Epithelial cell of proximal tubule (primary cell): ENCODE measurements at regions not wholly inside any gene's neighbourhood (a gene's known extent, or its start where the extent isn't known, plus 50 kb on each side); places are given as distances from the start of the nearest gene placed in this dataset.

Experiments
- DNase-seq: peaks from one replicate; pipeline ENCODE4 v3.0.0-alpha.2; 2011; ENCODE audit warnings: low read depth
- H3K4me3 ChIP-seq: 2 replicates; pipeline ENCODE4 v1.5.1; 2011; ENCODE audit warnings: low read depth, mild to moderate bottlenecking, low read length
- TF ChIP-seq, protein P1 (sequence below): conservative IDR thresholded peaks from 2 replicates; pipeline ENCODE4 v1.5.1; 2012; ENCODE audit warnings: low read depth, mild to moderate bottlenecking, low read length

DNA sequence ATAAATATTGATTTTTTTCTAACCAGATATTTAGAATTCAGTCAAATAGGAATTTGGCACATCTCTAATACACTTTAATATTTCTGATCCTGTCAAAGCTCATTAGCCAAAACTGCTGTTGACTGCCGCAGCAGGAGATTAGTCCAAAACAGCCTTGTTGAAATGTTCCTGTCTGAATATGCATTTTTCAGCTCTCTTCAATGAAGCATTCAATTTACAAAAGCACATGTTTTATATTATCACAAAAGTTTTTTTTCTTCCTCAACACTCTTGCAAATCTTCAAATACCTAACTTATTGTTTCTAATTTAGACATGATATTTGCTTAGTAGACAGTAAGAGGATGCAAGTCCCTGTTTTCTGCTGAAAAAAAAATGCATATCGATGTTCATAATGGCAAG lies 140.9 kb downstream of the SPATA18 start:
- H3K4me3 ChIP-seq = no peak overlapping the region
- TF ChIP-seq, protein P1, sequence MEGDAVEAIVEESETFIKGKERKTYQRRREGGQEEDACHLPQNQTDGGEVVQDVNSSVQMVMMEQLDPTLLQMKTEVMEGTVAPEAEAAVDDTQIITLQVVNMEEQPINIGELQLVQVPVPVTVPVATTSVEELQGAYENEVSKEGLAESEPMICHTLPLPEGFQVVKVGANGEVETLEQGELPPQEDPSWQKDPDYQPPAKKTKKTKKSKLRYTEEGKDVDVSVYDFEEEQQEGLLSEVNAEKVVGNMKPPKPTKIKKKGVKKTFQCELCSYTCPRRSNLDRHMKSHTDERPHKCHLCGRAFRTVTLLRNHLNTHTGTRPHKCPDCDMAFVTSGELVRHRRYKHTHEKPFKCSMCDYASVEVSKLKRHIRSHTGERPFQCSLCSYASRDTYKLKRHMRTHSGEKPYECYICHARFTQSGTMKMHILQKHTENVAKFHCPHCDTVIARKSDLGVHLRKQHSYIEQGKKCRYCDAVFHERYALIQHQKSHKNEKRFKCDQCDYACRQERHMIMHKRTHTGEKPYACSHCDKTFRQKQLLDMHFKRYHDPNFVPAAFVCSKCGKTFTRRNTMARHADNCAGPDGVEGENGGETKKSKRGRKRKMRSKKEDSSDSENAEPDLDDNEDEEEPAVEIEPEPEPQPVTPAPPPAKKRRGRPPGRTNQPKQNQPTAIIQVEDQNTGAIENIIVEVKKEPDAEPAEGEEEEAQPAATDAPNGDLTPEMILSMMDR = no peak
- no peak for DNase-seq

DNA sequence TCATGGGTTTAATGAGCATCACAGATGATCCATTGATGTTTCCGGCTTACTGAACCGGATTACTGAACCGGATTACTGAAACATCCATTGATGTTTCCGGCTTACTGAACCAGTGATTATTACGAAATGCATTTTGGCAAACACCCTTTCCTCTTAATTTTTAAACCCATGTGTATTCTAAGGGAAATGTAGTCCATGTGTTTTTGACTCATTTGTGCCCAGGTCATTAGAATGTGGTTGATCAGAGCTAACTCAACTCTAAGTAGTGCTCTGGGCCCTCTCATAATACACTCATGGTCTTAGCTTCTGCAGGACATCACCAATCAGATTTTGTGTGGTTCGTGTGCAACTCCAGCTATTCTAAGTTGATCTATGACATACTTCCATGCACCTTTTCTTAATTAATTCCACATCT lies 141.6 kb downstream of the SPATA18 start:
- TF ChIP-seq, protein P1 = no peak
- peak; percentile 99 for DNase-seq
- no peak overlapping the region for H3K4me3 ChIP-seq

DNA sequence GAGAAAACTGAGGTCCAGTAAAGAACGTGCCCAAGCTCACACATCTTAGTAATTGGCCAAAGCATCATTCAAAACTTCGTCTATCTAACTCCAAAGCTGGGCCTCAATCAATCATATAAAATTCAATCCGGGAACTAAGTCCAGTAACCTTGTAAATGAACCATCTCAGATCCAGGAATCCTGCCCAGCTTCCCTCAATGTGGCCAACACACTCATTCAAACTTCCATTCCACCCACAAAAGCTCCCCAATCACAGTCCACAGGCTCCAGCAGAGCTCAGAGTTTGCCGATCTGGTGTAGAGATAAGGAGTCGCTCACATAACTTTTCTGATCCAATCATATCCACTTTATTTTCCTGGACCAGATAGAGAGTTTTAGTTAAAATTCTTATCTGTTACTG lies 144.8 kb downstream of the SPATA18 start:
- DNase-seq = no peak
- no peak overlapping the region for H3K4me3 ChIP-seq
- TF ChIP-seq, protein P1 = no peak

DNA sequence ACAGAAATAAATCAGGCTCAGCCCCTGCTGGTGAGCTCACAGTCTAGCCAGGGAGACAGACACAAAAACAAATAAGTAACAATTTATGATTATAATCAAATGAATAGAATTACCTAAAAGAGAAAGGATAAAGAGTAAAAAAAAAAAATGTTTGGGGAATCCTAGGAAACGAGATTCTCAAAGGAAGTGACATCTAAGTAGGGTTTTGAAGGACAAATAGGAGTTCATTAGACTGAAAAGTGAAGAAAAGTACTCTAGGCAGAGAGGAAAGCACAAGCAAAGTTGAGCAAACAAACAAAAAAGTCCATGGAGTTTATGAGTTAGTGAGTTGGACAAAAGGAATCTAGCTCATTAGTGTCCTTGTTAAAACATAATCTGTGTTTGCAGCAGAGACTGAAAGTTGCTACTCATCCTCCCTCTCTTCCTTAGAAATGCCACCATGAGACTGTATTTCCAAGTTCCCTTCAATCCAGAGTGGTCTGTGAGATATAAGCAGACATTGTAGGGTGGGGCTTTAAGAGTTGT lies 145.6 kb downstream of the SPATA18 start:
- no peak overlapping the region for H3K4me3 ChIP-seq
- no peak for DNase-seq
- TF ChIP-seq, protein P1 = no peak

DNA sequence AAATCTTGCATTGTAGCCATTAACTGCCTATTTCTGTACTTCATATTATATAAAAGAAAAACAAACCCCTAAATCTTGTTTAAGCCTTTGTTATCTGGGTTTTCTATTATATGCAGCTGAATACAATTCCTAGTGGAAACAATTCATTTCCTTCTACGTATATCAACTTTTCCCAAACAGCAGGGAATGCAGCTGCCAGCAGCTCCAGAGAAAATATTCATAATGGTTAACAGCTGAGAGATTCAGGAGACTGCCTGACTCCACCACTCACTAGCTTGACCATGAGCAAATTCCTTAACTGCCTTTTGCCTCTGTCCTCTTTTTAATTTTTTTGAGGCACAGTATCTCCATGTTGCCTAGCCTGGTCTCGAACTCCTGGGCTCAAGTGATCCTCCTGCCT lies 146.2 kb downstream of the SPATA18 start:
- no peak overlapping the region for H3K4me3 ChIP-seq
- TF ChIP-seq, protein P1 = no peak
- DNase-seq = no peak

DNA sequence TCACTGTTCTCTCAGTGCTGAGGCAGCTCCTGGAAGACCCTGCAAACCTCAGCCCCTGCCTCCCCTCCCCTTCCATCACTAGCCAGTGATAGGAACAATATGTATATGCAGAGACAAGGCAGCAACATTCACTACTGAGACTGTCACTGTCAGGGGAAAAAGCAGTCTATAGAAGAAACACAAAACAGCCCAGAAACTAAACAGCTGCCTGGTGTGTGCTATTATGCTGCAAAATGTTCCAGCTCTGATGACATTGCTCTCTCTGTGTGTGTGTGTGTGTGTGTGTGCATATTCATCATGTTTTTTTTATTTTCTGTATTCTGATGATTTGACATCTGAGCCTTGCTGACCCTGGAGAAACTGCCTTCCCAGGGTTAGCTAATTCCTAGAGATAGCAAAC lies 147.2 kb downstream of the SPATA18 start:
- no peak overlapping the region for H3K4me3 ChIP-seq
- no peak for DNase-seq
- TF ChIP-seq, protein P1 = no peak

DNA sequence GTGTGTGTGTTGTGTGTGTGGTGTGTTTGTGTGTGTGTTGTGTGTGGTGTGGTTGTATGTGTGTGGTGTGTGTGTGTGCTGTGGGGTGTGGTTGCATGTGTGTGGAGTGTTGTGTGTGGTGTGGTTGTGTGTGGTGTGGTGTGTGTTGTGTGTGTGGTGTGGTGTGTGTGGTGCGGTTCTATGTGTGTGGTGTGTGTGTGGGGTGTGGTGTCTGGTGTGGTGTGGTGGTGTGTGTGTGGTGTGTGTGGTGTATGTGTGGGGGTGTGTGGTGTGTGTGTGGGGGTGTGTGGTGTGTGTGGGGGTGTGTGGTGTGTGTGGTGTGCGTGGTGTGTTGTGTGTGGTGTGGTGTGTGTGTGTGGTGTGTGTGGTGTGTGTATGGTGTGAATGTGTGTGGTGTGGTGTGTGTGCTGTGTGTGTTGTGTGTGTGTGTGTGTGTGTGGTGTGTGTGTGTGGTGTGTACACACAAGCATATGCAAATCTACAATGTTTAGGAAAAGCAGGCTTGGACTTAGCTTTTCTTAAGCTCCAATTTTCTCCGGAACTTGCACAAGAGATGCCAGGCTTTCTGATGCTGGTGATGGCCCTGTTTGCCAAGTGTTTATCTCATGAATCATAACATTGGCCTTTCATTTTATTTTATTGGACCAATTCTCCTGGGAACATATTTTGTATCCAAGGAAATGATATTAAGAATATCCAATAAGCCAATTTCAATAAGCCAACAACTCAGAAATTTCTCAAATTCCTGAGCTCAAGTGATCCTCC lies 148.7 kb downstream of the SPATA18 start:
- DNase-seq = peak; percentile 63
- no peak overlapping the region for H3K4me3 ChIP-seq
- TF ChIP-seq, protein P1 = no peak
